ENCODE measurements at regions not wholly inside any gene's neighbourhood (a gene's known extent, or its start where the extent isn't known, plus 50 kb on each side); places are given as distances from the start of the nearest gene placed in this dataset.

GRCh38 chr3:13213911-13214846 is 140.9 kb upstream of the IQSEC1 start (continued):
- TF ChIP-seq ZNF462 (CRISPR knock-in tag; IDR thresholded peaks at IDR 0.05) (no peak), NANOG (IDR thresholded peaks at IDR 0.05; ENCODE audit: borderline replicate concordance) (no peak), JUNB (IDR thresholded peaks at IDR 0.05; ENCODE audit: unreplicated experiment) (no peak), POLR2AphosphoS5 (IDR thresholded peaks at IDR 0.05; ENCODE audit: low read depth) (no peak), ZNF331 (CRISPR knock-in tag; IDR thresholded peaks at IDR 0.05; ENCODE audit: low read depth) (no peak)

- Mint-ChIP-seq H3K27me3 (ENCODE audit: insufficient read depth, low read depth, poor library complexity) (peaks cover 4% of the 10 kb centered on the region), H3K4me3 (no peak overlapping the region), H3K36me3 (ENCODE audit: low read depth) (no peaks in the 10 kb centered on the region), H3K27ac (no peak overlapping the region), H3K4me1 (peaks cover 8% of the 10 kb centered on the region; the same call in 2 of the 3 replicates), H3K9me3 (no peaks in the 10 kb centered on the region)
- ATAC-seq (no peak), DNase-seq (ENCODE audit: low spot score) (no peak)
- Histone ChIP-seq H3K4me2 (no peak overlapping the region), H3K36me3 (ENCODE audit: insufficient read depth) (no peaks in the 10 kb centered on the region), H2AFZ (no peak overlapping the region), H3K79me2 (replicated peaks; ENCODE audit: insufficient read depth) (no peaks in the 10 kb centered on the region), H3K9me2 (ENCODE audit: insufficient read depth) (no peaks in the 10 kb centered on the region), H3K27me3 (ENCODE audit: insufficient read depth) (no peaks in the 10 kb centered on the region), H3K4me1 (ENCODE audit: insufficient read depth) (no peaks in the 10 kb centered on the region), H3K4me3 (no peak overlapping the region), H3K27ac (ENCODE audit: low read depth) (no peak overlapping the region), H4K20me1 (replicated peaks; ENCODE audit: insufficient read depth) (no peaks in the 10 kb centered on the region), H3F3A (replicated peaks; ENCODE audit: low read depth) (no peaks in the 10 kb centered on the region)
- no peak for TF ChIP-seq REST (IDR thresholded peaks at IDR 0.05; ENCODE audit: unreplicated experiment)
- no peak for TF ChIP-seq EZH2 (IDR thresholded peaks at IDR 0.05; ENCODE audit: low read depth, unreplicated experiment)
- no peak for TF ChIP-seq CTCF (conservative IDR thresholded peaks at IDR 0.05; ENCODE audit: low read depth in 2 of 2)
- no peak for TF ChIP-seq ZNF114 (CRISPR knock-in tag; IDR thresholded peaks at IDR 0.05)
- TF ChIP-seq ETS1 (IDR thresholded peaks at IDR 0.05), result no peak
- TF ChIP-seq ZNF331 (CRISPR knock-in tag; IDR thresholded peaks at IDR 0.05; ENCODE audit: low read depth), result no peak
- TF ChIP-seq CREB1 (CRISPR knock-in tag; IDR thresholded peaks at IDR 0.05; ENCODE audit: low read depth), result no peak
- no peak for TF ChIP-seq NANOG (IDR thresholded peaks at IDR 0.05; ENCODE audit: borderline replicate concordance)
- no peak for TF ChIP-seq POLR2AphosphoS5 (IDR thresholded peaks at IDR 0.05; ENCODE audit: low read depth)
These were observed 140.3 kb upstream of the IQSEC1 start for GRCh38 chr3:13213490-13213889.
